ENCODE measurements at regions not wholly inside any gene's neighbourhood (a gene's known extent, or its start where the extent isn't known, plus 50 kb on each side); places are given as distances from the start of the nearest gene placed in this dataset.
"Not testable (repeated sequence)": the region's sequence is repeated elsewhere in the genome, so short reads cannot be mapped to it uniquely, and the experiment has no call there.

DNA sequence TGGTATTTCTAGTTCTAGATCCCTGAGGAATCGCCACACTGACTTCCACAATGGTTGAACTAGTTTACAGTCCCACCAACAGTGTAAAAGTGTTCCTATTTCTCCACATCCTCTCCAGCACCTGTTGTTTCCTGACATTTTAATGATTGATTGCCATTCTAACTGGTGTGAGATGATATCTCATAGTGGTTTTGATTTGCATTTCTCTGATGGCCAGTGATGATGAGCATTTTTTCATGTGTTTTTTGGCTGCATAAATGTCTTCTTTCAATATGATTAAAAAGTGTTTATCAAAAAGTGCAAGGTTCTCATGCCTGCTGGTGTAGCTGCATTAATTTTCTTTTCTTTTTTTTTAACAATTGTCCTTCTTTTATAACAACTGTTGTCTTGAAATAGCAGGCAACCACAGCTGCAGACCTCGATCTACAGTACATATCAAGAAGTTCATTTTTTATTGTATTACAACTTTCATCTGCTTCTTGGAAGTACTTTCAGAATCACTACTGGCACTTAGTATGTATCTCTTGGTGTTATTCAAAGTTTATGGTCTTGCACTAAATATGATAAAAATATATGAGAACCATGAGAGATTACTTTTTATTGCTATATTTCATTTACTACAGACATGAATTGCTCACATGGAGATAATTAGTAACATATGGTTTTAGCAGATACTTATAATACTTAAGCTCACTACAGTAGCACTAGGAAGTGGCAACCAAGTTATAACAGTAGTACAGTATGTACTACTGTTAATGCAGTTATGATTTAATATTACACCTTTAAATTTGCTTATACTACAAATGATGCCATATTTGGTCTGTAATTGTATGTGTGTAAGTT, 358.0 kb downstream of the ETV1 start:
- not testable (repeated sequence) for DNase-seq

GRCh38 chr7:13633857-13634256, 355.6 kb downstream of the ETV1 start:
- DNase-seq, result no peak

DNA sequence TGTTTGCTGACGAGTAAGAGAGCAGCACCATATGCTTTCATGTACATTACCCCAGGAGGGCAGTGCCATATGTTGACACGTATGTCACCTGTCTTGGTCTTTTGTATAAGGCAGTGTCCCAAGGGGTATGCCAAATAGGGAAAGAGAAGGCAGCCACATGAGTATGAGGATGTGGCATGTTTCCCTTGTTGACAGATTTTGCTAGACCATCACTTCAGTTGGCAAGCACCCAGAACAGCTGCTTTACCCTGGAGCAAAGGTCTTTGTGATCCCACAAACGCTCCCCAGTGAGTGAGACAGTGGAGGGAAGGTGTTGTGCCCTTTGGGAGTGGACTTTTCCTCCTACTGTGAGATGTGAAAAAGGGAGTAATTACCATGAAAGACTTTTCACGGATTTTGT, 350.1 kb downstream of the ETV1 start:
- no peak for DNase-seq

GRCh38 chr7:13641714-13642113, 347.8 kb downstream of the ETV1 start:
- DNase-seq, result no peak

DNA sequence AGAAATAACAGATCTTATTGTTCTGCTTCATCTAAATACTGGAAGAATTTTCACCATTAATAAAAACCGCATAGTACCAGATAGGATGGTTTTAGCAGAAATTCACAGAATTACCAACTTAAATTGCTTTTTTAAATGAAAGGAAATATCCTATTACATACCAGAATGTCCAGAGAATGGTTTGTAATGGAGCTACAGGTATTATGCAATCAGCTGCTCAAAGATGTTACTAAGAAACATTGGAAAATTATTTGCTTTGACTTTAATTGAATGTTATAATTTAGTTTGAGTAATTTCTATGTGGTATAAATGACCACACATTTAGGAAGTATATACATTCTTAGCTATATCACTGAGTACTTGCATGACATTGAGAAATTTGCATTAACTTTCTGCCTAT, 338.3 kb downstream of the ETV1 start:
- DNase-seq, result no peak

DNA sequence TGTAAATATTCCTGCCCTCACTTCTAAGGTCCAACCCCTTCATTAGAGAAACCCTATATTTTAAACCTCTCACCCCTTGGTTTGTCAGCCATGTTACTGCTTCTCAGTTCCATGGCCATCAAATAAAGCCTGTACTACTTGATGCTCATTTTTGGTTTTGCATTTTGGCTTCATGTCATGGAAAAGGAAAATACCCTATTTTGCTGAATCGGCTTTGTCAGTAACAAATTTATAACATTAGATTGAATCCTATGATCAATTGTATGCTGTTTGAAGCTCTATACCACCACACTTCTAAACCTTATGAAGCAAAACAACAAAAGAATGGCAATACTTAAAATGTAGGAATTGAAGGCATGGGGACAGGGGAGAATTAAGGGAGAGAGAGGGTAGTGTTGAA, 333.1 kb downstream of the ETV1 start:
- DNase-seq, result no peak

DNA sequence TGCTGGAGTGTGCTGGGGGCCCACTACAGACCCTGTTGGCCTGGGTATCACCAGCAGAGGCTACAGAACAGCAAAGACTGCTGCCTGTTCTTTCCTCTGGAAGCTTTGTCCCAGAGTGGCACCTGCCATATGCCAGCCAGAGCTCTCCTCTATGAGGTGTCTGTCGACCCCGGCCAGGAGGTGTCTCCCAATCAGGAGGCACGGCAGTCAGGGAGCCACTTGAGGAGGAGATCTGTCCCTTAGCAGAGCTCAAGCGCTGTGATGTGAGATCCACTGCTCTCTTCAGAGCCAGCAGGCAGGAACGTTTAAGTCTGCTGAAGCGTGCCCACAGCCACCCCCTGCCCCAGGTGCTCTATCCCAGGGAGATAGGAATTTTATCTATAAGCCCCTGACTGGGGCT, 316.2 kb downstream of the ETV1 start:
- DNase-seq, result no peak

- DNase-seq, result no peak
Measured at GRCh38 chr7:13682626-13683025, 306.8 kb downstream of the ETV1 start.

DNA sequence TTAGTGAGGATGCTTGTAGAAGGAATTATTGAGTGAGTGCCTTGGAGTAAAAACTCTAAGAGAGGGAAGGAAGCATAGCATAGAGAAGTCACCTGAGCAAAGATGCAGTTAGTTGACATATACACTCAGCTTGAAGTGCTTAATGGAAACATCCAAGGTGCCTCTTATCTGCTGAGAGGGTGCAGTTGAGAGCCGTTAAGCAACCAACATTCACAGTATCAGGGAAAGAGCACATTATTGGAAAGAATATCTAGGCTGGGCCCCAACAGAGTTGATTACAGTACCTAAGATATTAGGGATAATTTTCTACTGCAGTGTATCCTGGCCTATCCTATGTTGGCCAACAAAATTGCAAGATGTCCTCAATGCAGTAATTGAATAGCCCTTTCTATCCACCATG, 302.0 kb downstream of the ETV1 start:
- no peak for DNase-seq

- no peak for DNase-seq
Measured at GRCh38 chr7:13692548-13692947, 296.9 kb downstream of the ETV1 start.

GRCh38 chr7:13702251-13702650, 287.2 kb downstream of the ETV1 start:
- DNase-seq, result no peak

GRCh38 chr7:13708670-13709069, 280.8 kb downstream of the ETV1 start:
- DNase-seq, result no peak

GRCh38 chr7:13713092-13713491, 276.4 kb downstream of the ETV1 start:
- no peak for DNase-seq

DNA sequence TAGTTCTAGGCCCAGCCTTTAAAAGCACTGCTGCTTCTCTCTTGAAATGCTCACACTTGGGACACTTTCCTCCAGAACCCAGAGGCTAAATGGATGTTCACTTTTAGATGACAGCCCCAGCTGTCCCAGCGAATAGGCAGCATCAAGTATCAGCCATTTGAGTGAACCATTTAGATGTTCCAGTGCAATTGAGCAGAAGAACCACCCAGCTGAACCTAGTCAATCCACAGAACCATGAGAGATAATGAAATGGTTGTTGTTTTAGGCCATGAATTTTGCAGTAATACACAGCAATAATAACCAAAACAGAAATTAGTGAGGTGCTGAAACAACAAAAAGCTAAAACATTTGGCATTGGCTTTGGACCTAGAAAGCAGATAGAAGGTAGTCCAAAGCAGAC, 273.9 kb downstream of the ETV1 start:
- no peak for DNase-seq

- no peak for DNase-seq
Measured at GRCh38 chr7:13717031-13717430, 272.4 kb downstream of the ETV1 start.

DNA sequence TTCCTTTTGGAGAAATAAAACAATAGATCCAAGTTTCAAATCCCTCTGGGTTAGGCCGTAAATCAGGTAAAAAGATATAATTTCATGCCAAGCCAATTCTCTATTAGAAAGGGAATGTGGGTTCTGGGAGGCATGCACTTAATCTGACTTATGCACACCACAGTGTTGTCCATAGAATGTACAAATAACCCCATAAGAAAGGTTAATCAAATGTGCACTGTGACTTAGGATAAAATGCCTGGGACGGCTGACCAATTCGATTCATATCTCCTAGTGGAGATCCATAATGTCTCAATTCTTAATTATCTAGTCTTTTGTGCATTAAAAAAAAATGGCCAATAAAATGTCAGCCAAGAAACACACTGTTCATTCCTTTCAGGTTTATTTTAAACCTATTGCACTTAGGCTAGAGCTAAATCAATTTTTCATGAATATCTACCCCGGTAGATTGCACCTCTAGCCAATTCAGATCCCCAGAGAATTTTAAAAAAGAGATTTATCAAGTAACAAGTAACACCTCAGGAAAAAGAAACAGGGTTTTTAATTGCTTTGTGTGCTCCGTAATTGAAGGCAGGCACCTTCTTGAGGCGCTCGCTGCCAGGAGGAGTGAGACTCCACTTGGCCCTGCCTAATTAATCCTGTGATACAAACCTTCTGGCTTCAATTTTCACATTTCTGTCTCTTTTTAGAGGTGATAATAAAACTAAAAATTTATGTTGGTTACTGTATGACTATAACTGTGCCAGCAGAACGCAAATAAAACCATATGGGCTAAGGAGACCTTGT, 265.1 kb downstream of the ETV1 start:
- DNase-seq, result no peak

GRCh38 chr7:13724977-13725566, 264.4 kb downstream of the ETV1 start:
- DNase-seq, result no peak

DNA sequence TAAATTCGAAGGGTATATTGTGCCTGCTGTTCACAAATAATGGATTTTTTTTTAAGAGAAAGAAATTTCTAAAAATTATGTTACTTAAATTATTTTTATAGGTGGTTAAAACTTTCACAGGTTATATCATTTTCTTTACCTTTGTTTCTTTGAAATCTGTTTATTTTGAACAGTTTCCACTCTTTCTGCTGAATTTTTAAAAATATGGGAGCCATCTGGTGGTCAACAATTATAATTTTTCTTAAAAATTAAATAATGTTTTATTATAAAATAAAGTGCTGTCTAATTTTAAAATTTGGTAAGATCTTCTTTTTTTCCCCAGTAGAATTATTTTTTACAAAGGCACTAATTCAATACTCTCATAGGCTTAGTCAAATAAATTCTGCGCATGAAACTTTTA, 263.9 kb downstream of the ETV1 start:
- no peak for DNase-seq

GRCh38 chr7:13727279-13727678, 262.2 kb downstream of the ETV1 start:
- DNase-seq, result no peak

DNA sequence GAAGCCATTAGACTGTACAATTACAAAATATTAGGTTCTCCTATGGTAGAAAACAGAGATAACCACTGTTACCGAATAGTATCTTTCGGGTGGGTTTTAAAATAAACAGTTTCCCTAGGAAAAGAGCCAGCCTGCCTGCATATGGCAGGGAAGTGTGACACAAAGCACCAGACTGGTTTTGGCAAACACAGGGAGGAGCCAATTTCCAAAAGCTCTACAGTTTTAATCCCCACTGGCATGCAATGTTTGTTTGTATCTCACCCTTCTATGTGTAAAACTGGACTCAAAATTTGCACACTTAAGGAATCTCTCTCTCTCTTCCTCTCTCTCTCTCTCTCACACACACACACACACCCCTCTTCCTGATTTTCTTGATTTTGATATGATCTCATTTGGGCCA, 261.7 kb downstream of the ETV1 start:
- no peak for DNase-seq

GRCh38 chr7:13728430-13728829, 261.0 kb downstream of the ETV1 start:
- not testable (repeated sequence) for DNase-seq

- DNase-seq, result no peak
Measured at GRCh38 chr7:13731643-13732042, 257.8 kb downstream of the ETV1 start.

- DNase-seq, result no peak
Measured at GRCh38 chr7:13737563-13737962, 251.9 kb downstream of the ETV1 start.

DNA sequence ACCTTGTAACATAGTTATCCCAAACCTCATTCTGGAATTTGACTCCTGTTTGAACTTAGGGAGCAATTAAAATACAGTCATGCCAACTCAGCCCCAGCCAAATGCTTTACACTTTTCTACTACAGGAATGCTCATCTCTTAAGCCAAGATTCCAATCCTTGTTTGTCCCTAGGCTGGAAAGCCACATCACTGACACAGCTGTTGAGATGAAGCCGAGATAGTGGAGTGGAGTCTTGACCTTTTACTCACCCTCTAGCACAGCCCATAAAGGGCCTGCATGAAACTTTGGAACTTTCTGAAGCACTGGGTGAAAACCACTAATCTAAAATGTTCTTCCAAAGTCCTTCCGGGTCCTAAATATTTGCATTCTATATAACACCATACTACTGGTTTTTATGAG, 247.3 kb downstream of the ETV1 start:
- DNase-seq, result no peak
